GM20000 (cell line): ENCODE measurements at regions not wholly inside any gene's neighbourhood (a gene's known extent, or its start where the extent isn't known, plus 50 kb on each side); places are given as distances from the start of the nearest gene placed in this dataset.

Experiments used
- DNase-seq: peaks from one replicate; pipeline ENCODE4 v3.0.0; 2012; ENCODE audit warnings: low spot score
- TF ChIP-seq, protein P1 (sequence below): IDR thresholded peaks from 2 replicates; pipeline ENCODE4 v1.5.1; 2012; ENCODE audit warnings: mild to moderate bottlenecking, control low read depth; ENCODE audit errors: extremely low read depth, missing control alignments

DNA sequence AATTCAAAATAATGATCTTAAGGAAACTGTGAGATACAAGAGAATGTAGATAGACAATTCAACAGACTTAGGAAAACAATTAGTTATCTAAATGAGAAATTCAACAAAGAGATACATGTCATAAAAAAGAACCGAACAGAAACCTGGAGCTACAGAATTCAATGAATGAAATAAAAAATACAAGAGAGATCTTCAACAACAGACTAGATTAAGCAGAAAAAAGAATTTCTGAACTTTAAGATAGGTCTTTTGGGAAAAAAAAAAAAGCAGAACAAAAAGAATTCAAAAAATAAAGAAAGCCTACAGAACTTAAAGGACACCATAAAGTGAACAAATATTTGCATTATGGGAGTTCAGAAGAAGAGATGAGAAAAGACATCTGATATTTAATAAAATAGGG is 129.1 kb upstream of the FOXK1 start:
- TF ChIP-seq, protein P1, sequence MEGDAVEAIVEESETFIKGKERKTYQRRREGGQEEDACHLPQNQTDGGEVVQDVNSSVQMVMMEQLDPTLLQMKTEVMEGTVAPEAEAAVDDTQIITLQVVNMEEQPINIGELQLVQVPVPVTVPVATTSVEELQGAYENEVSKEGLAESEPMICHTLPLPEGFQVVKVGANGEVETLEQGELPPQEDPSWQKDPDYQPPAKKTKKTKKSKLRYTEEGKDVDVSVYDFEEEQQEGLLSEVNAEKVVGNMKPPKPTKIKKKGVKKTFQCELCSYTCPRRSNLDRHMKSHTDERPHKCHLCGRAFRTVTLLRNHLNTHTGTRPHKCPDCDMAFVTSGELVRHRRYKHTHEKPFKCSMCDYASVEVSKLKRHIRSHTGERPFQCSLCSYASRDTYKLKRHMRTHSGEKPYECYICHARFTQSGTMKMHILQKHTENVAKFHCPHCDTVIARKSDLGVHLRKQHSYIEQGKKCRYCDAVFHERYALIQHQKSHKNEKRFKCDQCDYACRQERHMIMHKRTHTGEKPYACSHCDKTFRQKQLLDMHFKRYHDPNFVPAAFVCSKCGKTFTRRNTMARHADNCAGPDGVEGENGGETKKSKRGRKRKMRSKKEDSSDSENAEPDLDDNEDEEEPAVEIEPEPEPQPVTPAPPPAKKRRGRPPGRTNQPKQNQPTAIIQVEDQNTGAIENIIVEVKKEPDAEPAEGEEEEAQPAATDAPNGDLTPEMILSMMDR: no peak
- DNase-seq: no peak

- TF ChIP-seq, protein P1: no peak
- DNase-seq: no peak
These were observed 125.0 kb upstream of the FOXK1 start for GRCh38 chr7:4556868-4557793.

DNA sequence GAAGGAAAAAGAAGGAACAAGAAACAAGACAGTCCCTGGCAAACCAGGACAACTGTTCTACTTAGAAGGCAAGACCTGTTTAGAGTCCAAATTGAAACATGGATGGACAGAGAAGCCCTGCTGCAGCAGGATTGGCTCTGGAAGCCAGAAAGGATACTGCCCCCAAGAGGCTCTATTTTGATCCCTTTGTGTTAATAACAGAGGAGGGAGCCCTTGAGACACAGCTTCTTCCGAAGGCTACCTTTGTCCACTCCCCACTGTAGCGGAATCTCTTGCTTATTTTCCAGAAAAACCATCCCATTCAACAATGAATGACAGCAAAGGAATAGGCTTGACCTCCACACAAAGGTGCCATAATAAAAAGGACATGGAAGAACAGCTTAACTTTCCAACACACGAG is 120.3 kb upstream of the FOXK1 start:
- no peak for DNase-seq
- TF ChIP-seq, protein P1: no peak

GRCh38 chr7:4566714-4567113 is 115.4 kb upstream of the FOXK1 start:
- TF ChIP-seq, protein P1: no peak
- DNase-seq: no peak

- DNase-seq: no peak
- TF ChIP-seq, protein P1: no peak
These were observed 107.2 kb upstream of the FOXK1 start for GRCh38 chr7:4574851-4575250.

DNA sequence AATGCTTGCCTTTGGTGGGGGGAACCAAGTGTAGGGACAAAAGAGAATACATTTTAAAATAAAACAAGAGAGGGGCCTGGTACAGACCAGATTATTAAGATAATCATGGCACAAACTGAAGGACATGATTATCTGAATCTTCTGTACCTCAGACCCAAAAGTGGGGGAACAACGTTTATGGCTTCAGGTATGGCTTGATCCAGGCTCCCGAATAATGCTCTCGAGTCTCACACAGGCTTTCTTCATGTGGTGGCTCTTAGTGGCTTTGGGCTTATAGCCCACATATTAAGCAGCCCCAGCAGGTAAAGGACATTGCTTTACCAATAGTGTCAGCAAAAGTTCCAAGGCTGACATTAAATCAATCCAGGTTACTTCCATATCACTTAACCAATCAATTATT is 106.8 kb upstream of the FOXK1 start:
- DNase-seq: no peak
- TF ChIP-seq, protein P1: no peak

GRCh38 chr7:4602905-4603842 is 78.9 kb upstream of the FOXK1 start:
- TF ChIP-seq, protein P1: no peak
- no peak for DNase-seq
